ENCODE measurements at regions not wholly inside any gene's neighbourhood (a gene's known extent, or its start where the extent isn't known, plus 50 kb on each side); places are given as distances from the start of the nearest gene placed in this dataset.
"Not testable (repeated sequence)": the region's sequence is repeated elsewhere in the genome, so short reads cannot be mapped to it uniquely, and the experiment has no call there.

- not testable (repeated sequence) for DNase-seq
Measured at GRCh38 chr20:30164389-30164788, 1093.1 kb upstream of the DEFB115 start.

GRCh38 chr20:30167540-30167939 is 1089.9 kb upstream of the DEFB115 start:
- DNase-seq: no peak

GRCh38 chr20:30168025-30168799 is 1089.3 kb upstream of the DEFB115 start:
- DNase-seq: peak; percentile 7

GRCh38 chr20:30168800-30169138 is 1088.7 kb upstream of the DEFB115 start:
- no peak for DNase-seq

- no peak for DNase-seq
Measured at GRCh38 chr20:30175681-30176080, 1081.8 kb upstream of the DEFB115 start.

- not testable (repeated sequence) for DNase-seq
Measured at GRCh38 chr20:30183124-30183523, 1074.3 kb upstream of the DEFB115 start.

- not testable (repeated sequence) for DNase-seq
Measured at GRCh38 chr20:30191785-30192184, 1065.7 kb upstream of the DEFB115 start.

GRCh38 chr20:30234477-30234876 is 1023.0 kb upstream of the DEFB115 start:
- not testable (repeated sequence) for DNase-seq

- DNase-seq: not testable (repeated sequence)
Measured at GRCh38 chr20:30275073-30275472, 982.4 kb upstream of the DEFB115 start.

- no peak for DNase-seq
Measured at GRCh38 chr20:30281584-30282197, 975.8 kb upstream of the DEFB115 start.

- peak; percentile 74 for DNase-seq
Measured at GRCh38 chr20:30283476-30284280, 973.8 kb upstream of the DEFB115 start.

GRCh38 chr20:30284281-30284905 is 973.1 kb upstream of the DEFB115 start:
- DNase-seq: no peak

- no peak for DNase-seq
Measured at GRCh38 chr20:30285677-30286076, 971.8 kb upstream of the DEFB115 start.

GRCh38 chr20:30286157-30286556 is 971.3 kb upstream of the DEFB115 start:
- DNase-seq: no peak

GRCh38 chr20:30287459-30287858 is 970.0 kb upstream of the DEFB115 start:
- not testable (repeated sequence) for DNase-seq

GRCh38 chr20:30288346-30288745 is 969.1 kb upstream of the DEFB115 start:
- no peak for DNase-seq

- DNase-seq: not testable (repeated sequence)
Measured at GRCh38 chr20:30289049-30289448, 968.4 kb upstream of the DEFB115 start.

GRCh38 chr20:30289711-30290141 is 967.7 kb upstream of the DEFB115 start:
- DNase-seq: not testable (repeated sequence)

- not testable (repeated sequence) for DNase-seq
Measured at GRCh38 chr20:30290361-30291063, 967.0 kb upstream of the DEFB115 start.

- DNase-seq: not testable (repeated sequence)
Measured at GRCh38 chr20:30291064-30291379, 966.4 kb upstream of the DEFB115 start.

- DNase-seq: not testable (repeated sequence)
Measured at GRCh38 chr20:30291686-30292085, 965.8 kb upstream of the DEFB115 start.

- DNase-seq: not testable (repeated sequence)
Measured at GRCh38 chr20:30295396-30295795, 962.1 kb upstream of the DEFB115 start.

- DNase-seq: not testable (repeated sequence)
Measured at GRCh38 chr20:30295967-30296366, 961.5 kb upstream of the DEFB115 start.
